Aorta (tissue), 5 donors: ENCODE measurements at regions not wholly inside any gene's neighbourhood (a gene's known extent, or its start where the extent isn't known, plus 50 kb on each side); places are given as distances from the start of the nearest gene placed in this dataset.
A peak's percentile ranks its signal among the peaks of the same experiment; 100 is the strongest.

Experiments used
- ATAC-seq: fragments of 200-7000 bp; cut with Tn5 transposase; one replicate; pipeline ENCODE4 v1.9.1; 2022; ENCODE audit warnings: moderate library complexity; ENCODE audit not compliant: low FRiP score
- DNase-seq, 2 donors: peaks; one replicate each; pipeline ENCODE4 v3.0.0-alpha.2; 2020
- H3K27ac ChIP-seq, 2 donors: one replicate each; pipeline ENCODE4 v1.5.1; 2013; ENCODE audit warnings: low read length in 2 of 2, mild to moderate bottlenecking in 2 of 2, moderate library complexity in 2 of 2, control low read depth in 1 of 2, inconsistent platforms in 1 of 2, low read depth in 1 of 2
- H3K27me3 ChIP-seq, 2 donors: one replicate each; pipeline ENCODE4 v1.6.1; 2013; ENCODE audit warnings: control low read depth in 1 of 2, low read length in 1 of 2, mild to moderate bottlenecking in 1 of 2, moderate library complexity in 1 of 2; ENCODE audit not compliant: insufficient read depth in 2 of 2, control insufficient read depth in 1 of 2
- H3K36me3 ChIP-seq, 2 donors: one replicate each; pipeline ENCODE4 v1.6.1; 2013; ENCODE audit warnings: control low read depth in 1 of 2, low read length in 1 of 2, mild to moderate bottlenecking in 1 of 2; ENCODE audit not compliant: insufficient read depth in 2 of 2, control insufficient read depth in 1 of 2
- H3K4me1 ChIP-seq, 2 donors: one replicate each; pipeline ENCODE4 v1.6.1; 2013; ENCODE audit warnings: low read length in 2 of 2, control low read depth in 1 of 2, mild to moderate bottlenecking in 1 of 2, moderate library complexity in 1 of 2; ENCODE audit not compliant: insufficient read depth in 2 of 2, control insufficient read depth in 1 of 2
- H3K4me3 ChIP-seq, 2 donors: one replicate each; pipeline ENCODE4 v1.5.1; 2013; ENCODE audit warnings: low read length in 2 of 2, control low read depth in 1 of 2, mild to moderate bottlenecking in 1 of 2
- H3K9me3 ChIP-seq: one replicate; pipeline ENCODE4 v1.6.1; 2013; ENCODE audit warnings: mild to moderate bottlenecking, low read length; ENCODE audit not compliant: control insufficient read depth
- WGBS, 2 donors: extraction: QIAGEN DNeasy Blood & Tissue Kit; methylation state at CpG; one replicate each; pipeline ENCODE4 v1.1.7; 2013; 5-methylcytosine and 5-hydroxymethylcytosine counted together
- intact Hi-C, 2 donors: fragments of 100-400 bp; cut with DNase I; formaldehyde crosslinking; loops; one replicate each; pipeline versions ENCODE4 v1.14.2 to v1.15.0; 2022
- donor health status: healthy with polysubstance abuse.
- donor health status: Bipolar disorder and iron deficiency.
- donor health status: DM: no; HTN: no; CAD: no.
- donor health status: DM: no; HTN: no; CAD: no.
- donor health status: DM: yes; HTN: yes; CAD: no.

DNA sequence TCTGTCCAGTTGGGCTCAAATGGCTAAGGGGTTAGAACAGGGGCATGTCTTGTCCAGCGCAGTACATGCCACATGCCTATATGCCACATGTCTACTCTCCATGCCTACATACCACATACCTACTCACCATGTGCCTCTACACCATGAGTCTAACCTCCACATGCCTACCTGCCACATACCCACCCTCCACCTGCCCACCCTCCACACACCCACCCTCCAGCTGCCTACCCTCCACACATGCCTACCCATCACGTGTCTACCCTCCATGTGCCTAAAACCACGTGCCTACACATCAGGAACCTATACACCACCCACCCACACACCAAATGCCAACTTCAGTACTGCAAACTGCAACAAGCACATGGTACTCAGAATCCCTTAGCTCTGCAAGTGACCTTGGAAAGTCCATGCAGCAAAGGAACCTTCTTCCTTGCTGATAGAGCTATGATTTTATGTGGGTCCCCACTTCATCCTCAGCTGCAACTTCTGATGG, 113.0 kb upstream of the CST7 start:
- DNase-seq = no peak
- intact Hi-C loops = no loop called here
- Histone ChIP-seq H3K36me3 (no peaks in the 10 kb centered on the region), H3K27ac (no peak overlapping the region), H3K4me1 (no peaks in the 10 kb centered on the region), H3K9me3 (no peaks in the 10 kb centered on the region), H3K4me3 (no peak overlapping the region), H3K27me3 (no peaks in the 10 kb centered on the region)
- no peak for ATAC-seq
- 73 to 83% methylated on average over 3 of the region's 3 CpGs for WGBS, 2 donors

GRCh38 chr20:24836661-24837299, 112.3 kb upstream of the CST7 start:
- no peaks in the 10 kb centered on the region for H3K4me1 ChIP-seq
- H3K27me3 ChIP-seq = no peaks in the 10 kb centered on the region
- intact Hi-C loops = no loop called here
- no peaks in the 10 kb centered on the region for H3K9me3 ChIP-seq
- no peak for DNase-seq
- no peak for ATAC-seq
- no peak overlapping the region for H3K4me3 ChIP-seq
- WGBS, 2 donors = 51 to 65% methylated on average over 9 of the region's 9 CpGs
- no peak overlapping the region for H3K27ac ChIP-seq
- no peaks in the 10 kb centered on the region for H3K36me3 ChIP-seq

DNA sequence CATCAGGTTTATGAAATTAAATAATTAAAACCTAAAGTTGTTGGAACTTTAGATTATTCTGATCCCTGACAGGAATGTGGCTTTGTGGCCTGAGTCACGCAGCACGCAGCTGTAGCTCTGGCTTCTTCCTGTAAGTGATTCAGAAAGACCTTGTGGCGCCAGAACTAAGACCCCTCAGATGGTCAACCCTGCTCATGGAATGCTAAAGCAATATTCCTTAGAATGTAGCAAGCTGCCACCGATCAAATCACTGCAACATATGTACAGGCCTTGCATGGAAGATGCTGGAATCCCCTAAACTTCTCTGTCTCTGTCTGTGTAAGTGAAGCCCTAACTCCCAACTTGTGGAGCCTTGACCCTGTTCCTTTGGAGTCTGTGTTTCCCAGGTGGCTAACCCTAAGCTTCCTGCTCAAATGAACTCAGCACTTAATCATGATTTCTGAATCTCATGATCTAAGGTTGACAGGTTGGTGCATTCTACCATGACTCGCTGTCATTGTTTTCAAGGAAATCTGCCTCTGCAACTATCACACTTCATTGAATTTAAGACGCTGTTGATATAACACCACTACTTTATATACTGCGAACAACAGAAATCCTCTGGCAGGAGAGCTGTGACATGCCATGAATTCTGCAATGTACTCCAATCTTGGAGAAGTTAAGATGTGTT, 111.2 kb upstream of the CST7 start:
- no peak for ATAC-seq
- no peak for DNase-seq
- no peaks in the 10 kb centered on the region for H3K36me3 ChIP-seq
- no peaks in the 10 kb centered on the region for H3K27me3 ChIP-seq
- intact Hi-C loops = no loop called here
- no peaks in the 10 kb centered on the region for H3K4me1 ChIP-seq
- no peak overlapping the region for H3K4me3 ChIP-seq
- no peaks in the 10 kb centered on the region for H3K9me3 ChIP-seq
- WGBS, 2 donors = 91 to 93% methylated on average over 7 of the region's 7 CpGs
- H3K27ac ChIP-seq = no peak overlapping the region

DNA sequence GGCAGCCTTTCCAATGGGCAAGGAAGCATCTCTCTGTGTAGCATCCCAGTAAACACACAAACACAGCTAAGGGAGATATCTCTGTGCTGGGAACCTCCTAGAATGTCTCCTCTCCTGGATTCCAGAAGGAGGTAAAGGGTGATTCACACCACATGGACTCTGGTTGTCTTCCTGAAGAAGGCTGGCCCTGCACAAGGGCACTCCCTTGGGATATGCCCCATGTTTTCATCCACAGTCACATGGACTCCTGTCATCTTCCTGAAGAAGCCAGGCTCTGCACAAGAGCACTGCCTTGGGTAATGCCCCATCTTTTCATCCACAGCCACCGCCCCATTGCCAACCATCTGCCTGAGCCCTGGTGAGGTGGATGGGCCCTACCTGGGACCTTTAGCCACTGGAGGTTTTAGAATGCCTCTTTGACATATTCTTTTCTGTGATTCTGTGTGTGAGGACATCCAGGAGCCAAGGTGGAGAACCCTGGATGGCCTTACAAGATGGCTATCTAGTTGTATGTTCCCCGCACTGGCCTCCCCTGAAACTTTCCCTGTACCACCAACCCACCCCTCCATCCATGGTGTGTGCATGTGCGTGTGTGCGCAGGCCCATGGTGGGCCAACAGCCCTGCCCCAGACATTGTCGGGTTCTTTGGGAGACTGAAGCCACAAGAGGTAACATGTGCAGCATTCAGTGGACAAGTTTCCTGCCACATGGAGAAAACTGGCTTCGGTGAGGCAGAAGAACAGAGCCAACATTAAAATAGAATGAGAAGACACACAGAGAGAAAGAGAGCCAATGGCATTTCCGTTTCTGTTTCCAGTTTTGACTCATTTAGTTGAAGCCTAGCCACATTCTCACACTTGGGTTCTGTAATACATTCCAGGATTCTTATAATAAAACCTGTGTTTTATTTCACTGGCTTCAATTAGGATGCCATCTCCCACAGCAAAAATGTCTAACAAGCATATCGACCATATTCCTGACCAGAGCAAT, 110.2 kb upstream of the CST7 start:
- no peak for ATAC-seq
- Histone ChIP-seq H3K36me3 (no peaks in the 10 kb centered on the region), H3K4me1 (no peaks in the 10 kb centered on the region), H3K9me3 (no peaks in the 10 kb centered on the region), H3K27ac (no peak overlapping the region), H3K4me3 (no peak overlapping the region), H3K27me3 (no peaks in the 10 kb centered on the region)
- DNase-seq = peak in 1 of 2 donors; percentile 21
- intact Hi-C loops = no loop called here
- 71% methylated on average over 8 of the region's 8 CpGs for WGBS, 2 donors

GRCh38 chr20:24840121-24840713, 108.9 kb upstream of the CST7 start:
- Histone ChIP-seq H3K4me3 (no peak overlapping the region), H3K4me1 (no peaks in the 10 kb centered on the region), H3K9me3 (no peaks in the 10 kb centered on the region), H3K27ac (no peak overlapping the region), H3K27me3 (no peaks in the 10 kb centered on the region), H3K36me3 (no peaks in the 10 kb centered on the region)
- WGBS, 2 donors = 40 to 54% methylated on average over 8 of the region's 8 CpGs
- DNase-seq = peak in 1 of 2 donors; percentile 31
- ATAC-seq = no peak
- intact Hi-C loops = no loop called here

DNA sequence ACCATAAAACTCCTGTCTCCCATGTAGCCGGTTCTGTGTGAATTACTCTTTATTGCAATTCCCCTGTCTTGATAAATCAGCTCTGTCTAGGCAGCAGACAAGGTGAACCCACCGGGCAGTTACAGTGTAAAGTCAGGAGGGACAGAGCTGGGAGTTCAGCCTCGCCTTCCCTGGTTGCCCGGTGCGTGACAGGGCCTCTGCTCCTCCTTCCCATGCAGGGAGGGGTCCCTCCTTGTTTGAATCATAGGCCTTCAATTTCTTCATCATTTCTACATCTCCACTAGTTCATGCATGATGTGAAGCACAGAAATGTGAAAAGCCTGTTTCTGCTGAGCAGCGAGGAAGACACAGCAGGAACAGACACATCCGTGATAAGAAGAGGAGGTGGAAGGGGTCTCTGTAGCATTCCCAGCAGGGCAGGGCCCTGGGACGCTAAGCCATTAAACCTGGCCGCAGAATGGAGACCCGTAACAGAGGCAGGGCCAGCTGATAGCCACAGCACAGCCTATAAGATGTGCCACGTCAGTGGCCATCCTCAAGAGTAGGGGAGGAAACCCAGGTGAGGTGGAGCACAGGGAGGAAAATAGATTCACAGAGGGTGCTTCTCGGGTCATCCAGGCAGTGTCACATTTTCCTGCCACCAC, 106.7 kb upstream of the CST7 start:
- DNase-seq = peak in 1 of 2 donors; percentile 28
- 59 to 69% methylated on average over 12 of the region's 12 CpGs for WGBS, 2 donors
- ATAC-seq = no peak
- no peak overlapping the region for H3K4me3 ChIP-seq
- H3K27ac ChIP-seq = no peak overlapping the region
- no peaks in the 10 kb centered on the region for H3K36me3 ChIP-seq
- no peaks in the 10 kb centered on the region for H3K27me3 ChIP-seq
- no peaks in the 10 kb centered on the region for H3K4me1 ChIP-seq
- intact Hi-C loops = no loop called here
- no peaks in the 10 kb centered on the region for H3K9me3 ChIP-seq

GRCh38 chr20:24842918-24843715, 106.0 kb upstream of the CST7 start:
- Histone ChIP-seq H3K36me3 (no peaks in the 10 kb centered on the region), H3K27me3 (no peaks in the 10 kb centered on the region), H3K9me3 (no peaks in the 10 kb centered on the region), H3K4me3 (no peak overlapping the region), H3K27ac (no peak overlapping the region), H3K4me1 (no peaks in the 10 kb centered on the region)
- DNase-seq (no peak), ATAC-seq (peak; percentile 15)
- intact Hi-C loops = no loop called here
- 58 to 66% methylated on average over 7 of the region's 7 CpGs for WGBS, 2 donors
